Ecto neural progenitor cell (in vitro differentiated cells): ENCODE measurements at regions not wholly inside any gene's neighbourhood (a gene's known extent, or its start where the extent isn't known, plus 50 kb on each side); places are given as distances from the start of the nearest gene placed in this dataset.
"Not testable (repeated sequence)": the region's sequence is repeated elsewhere in the genome, so short reads cannot be mapped to it uniquely, and the experiment has no call there.

ENCODE experiments used
- DNase-seq: peaks from one replicate; pipeline ENCODE4 v3.0.0-alpha.2; 2018; ENCODE audit warnings: low spot score

DNA sequence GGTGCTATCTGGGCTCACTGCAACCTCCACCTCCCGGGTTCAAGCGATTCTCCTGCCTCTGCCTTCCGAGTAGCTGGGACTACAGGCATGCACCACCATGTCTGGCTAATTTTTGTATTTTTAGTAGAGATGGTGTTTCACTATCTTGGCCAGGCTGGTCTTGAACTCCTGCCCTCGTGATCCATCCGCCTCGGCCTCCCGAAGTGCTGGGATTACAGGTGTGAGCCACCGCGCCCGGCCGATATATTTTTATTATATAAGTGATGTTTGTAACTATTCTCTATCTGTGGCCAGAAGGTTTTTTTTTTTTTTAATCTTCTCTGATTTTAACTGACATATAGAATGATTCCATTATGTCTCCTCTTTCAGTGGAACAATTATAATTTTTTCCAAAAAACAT, 579.3 kb upstream of the CITED2 start:
- DNase-seq = not testable (repeated sequence)

GRCh38 chr6:139951172-139951571, 576.7 kb upstream of the CITED2 start:
- no peak for DNase-seq

DNA sequence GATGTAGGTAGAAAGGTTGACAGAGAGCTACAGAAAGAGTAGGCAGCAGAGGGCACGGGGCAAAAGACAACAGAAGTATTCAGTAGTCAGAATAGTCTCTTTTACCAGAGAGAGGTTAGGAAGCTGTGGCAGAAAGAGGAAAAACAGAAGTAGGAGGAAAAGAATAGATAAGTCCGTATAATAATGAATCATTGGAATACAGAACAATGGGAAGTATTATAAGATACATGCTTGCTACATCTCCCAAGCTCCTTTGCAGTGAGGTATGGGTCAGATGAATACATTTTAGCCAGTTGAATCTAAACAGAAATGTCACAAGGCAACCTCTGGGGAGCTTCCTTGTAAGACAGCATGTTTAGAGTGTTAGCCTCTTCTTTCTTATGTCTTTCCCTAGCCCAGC, 570.5 kb upstream of the CITED2 start:
- no peak for DNase-seq

DNA sequence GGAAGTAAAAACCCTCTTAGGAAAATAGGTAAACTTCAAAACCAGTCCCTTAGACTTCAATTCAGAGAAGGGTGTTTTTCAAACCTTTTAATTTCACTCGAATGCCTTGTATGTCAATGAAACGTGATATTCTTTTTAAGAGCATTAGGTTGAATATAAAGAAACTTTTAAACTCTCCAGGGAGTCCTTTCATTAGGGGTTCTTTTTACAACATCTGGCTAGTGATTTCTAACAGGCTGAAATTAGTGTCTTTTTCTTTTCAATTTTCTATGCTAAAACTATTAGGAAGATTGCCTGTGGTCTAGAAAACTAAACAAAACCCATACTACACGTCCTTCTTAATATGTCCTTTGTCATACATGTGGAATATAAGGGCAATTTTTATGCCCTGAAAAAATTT, 569.7 kb upstream of the CITED2 start:
- no peak for DNase-seq

GRCh38 chr6:139943391-139943790, 568.9 kb upstream of the CITED2 start:
- DNase-seq = no peak

DNA sequence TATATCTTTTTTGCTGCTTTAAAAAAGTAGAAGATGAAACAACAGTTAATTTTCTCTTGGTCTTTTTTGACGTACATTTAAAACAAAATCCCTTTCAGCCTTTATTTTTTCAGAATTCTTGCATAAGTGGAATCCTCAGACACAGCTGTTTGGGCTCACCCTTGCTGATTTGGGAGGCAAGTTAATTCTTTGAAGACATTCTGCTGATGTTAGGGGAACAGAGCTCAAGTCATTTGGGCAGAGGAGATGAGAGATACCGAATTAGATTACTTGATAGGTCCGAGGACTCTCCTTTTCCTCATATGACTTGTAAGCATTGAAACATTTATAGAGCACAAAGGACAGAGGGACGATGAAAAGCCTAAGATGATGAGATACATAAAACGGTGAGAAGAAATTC, 567.9 kb upstream of the CITED2 start:
- DNase-seq = no peak

DNA sequence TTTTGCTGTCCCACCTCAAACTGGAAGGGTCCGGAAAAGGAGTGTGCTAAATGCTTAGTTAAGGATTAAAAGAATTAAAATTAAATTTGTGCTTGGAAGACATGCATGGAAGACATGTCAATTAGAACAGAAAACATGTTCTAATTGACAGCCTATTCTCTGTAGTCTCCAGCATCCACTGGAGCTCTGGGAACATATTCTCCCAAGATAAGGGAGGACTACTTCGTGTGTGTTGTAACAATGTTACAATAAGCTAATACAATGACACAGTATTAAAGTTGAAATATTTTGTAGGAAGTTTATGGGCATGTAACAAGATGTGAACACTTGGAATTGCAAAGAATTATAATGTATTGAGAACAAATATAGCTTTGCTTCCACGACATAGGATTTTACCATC, 567.4 kb upstream of the CITED2 start:
- DNase-seq = no peak

DNA sequence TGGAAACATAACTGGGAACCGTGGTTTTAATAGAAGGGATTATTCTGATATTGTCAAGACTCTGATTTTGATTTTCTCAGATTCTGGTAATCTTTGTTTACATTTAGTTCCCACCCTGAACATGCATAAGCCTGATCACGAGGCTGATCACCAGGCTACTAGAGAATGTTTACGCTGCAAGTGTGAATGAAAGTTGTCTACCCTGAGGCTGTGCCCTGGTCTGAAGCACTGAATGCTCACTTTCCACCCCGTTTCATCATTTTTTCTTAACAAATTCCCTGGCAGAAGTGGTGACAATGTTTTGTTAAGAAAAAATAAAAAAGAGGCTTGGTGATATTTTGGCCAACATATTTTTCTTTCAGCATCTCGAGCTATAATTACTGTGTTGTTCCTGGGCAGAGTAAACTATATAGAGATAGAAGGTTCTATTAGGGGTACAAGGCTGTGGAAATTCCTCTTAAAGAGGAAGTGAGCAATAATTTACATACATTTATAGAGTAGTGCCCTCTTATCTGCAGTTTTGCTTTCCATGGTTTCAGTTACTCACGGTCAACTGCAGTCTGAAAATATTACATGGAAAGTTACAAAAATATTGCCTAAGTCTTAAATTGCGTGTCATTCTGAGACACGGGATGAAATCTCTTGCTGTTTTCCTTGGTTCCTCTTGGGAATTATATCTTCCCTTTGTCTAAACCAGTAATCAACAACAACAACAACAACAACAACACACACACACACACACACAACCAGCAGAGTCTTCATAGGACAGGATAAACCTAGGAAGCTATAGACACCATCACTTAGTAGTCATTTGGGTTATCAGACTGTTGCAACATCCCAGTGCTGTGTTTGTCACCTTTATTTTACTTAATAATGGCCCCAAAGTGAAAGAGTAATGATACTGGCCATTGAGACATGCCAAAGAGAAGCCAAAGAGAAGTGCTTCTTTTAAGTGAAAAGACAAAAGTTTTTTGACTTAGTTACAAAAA, 566.6 kb upstream of the CITED2 start:
- DNase-seq = no peak

- DNase-seq = no peak
These were observed 564.9 kb upstream of the CITED2 start for GRCh38 chr6:139939189-139939979.

GRCh38 chr6:139932671-139933070, 558.2 kb upstream of the CITED2 start:
- DNase-seq = no peak

DNA sequence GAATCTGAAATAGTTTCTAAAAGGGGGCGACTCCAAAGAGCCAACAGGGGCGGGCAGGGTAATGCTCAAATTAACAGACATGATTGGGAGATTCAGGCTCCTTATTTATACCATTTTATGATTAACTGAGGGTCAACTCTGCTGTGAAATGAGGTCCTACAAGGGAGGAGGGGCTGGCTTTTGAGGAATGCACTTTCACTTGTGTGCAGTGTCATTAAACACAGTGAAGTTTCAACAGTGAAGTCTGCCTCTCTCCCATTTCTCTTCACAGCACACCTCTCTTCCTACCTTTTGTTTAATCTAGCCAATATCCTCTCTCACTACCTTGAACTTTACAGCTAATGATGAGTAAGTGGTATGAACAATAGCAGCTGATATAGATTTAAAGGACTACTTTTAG, 557.3 kb upstream of the CITED2 start:
- DNase-seq = no peak

DNA sequence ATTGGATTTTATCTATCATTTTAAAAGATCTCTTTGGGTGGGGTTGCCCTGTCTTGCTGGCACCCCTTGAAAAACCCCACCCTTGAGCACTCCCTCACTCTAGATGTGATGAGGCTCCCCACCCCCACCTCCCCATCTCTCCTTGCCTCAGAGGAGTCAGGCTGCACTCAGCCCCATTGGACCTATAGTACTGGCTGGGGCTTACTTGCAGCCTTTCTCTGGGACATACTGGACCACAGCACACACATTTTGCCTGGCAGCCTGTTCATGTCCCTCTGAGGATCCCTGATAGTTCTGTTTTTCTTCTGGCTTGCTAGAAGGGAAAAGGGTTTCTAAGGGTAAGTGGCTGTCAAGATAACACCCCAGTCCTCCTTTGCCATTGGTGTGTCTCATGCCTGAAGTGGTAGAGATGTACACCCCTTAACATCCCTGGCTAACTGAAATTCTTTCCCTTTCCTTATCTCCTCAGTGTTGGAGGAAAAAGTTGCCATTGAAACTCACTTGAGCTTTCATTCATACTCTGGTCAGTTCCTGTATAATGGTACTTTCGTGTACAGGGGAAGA, 553.4 kb upstream of the CITED2 start:
- no peak for DNase-seq

DNA sequence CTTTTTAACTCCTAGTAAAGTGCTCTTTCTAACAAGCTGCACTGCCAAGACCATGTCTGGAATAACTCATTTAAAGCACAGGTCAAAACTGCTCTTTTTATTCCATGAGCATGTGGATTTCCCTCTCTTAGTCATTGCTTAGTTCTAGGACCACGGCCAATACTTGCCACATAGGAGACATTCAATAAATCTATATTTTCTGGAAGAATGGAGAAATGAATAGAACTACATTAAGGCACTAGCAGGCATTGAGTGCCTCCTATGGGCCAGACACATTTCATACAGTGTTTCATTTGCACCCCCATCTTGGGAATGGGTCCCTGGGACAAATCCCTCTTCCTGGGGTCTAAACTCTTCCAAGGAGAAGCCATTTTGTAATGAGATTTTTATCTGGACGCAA, 552.8 kb upstream of the CITED2 start:
- no peak for DNase-seq

DNA sequence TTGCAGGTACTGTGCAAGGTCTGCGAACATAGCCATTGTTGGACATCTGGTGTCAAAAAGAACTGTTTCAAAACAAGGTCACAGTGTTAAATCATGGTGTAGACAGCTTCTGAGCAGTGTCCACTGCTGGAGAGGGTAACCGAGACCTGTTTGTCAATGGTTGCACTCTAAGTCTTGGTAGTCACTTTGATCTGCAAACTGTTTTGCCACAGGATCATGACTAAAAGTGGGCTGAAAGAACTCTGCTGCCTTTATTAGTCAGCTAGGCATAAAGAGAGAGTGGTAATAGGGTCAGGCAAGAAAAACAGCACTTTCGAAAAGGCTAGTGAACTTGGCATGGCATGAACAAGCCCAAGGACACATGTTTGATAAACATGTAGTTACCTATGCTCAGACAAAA, 552.3 kb upstream of the CITED2 start:
- DNase-seq = no peak

DNA sequence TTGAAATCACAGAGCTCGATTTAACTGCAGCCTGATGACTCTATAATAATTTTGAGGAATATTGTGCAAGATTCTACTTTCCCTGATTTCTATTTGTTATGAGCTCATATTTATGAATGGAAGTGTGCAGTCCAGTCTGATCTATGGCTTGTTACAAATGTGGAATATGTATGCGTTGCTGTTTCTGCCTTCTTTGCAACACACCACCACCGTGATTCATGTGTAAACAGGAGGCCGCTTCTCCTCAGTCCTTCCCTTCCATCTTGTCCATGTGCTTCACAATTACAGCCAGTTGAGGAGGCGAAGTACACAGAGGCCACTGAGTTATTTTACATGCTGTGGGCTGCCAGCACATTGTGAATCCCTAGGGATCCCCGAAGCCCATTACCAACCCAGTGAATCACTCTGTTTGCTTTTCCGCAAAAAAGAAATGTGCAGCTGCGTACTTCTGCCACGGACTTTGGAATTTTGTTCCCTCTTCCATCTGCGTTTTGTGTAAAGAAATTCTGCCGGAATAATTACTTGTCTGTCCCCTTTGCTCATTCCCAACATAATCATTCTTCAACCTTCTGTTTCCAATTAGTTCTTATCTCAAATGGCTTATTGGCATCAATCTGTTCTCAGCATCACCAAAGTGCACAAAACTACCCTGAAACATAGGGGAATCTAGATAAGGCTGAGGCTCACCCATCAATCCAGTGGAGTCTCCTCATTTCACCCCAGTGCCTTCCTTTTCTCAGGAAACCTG, 551.6 kb upstream of the CITED2 start:
- no peak for DNase-seq

DNA sequence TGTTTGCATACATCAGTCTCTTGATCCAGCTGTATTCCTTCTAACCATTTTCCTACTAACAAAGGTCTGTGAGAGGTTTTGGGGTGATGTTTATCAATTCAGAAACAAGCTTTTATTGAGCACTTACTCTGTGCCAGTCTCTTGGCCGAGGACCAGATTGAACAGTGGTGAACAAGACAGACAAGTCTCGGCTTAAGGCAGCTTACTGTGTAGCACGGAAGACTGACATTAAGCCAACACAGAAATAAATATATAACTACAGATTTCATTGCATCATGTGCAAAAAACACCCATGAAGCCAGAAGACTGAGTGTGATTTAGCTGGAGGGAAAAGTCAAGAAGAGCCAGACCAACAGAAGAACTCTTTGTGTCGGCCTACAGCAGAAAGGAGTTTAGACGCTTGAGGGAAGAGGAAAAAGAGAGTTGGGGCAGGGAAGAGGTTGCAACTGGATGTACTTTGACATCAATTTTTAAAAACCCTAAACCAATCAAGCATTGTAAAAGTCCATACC, 549.6 kb upstream of the CITED2 start:
- DNase-seq = no peak

GRCh38 chr6:139922236-139922635, 547.8 kb upstream of the CITED2 start:
- DNase-seq = no peak

- no peak for DNase-seq
These were observed 546.3 kb upstream of the CITED2 start for GRCh38 chr6:139920776-139921100.

- DNase-seq = no peak
These were observed 545.8 kb upstream of the CITED2 start for GRCh38 chr6:139920027-139920775.

DNA sequence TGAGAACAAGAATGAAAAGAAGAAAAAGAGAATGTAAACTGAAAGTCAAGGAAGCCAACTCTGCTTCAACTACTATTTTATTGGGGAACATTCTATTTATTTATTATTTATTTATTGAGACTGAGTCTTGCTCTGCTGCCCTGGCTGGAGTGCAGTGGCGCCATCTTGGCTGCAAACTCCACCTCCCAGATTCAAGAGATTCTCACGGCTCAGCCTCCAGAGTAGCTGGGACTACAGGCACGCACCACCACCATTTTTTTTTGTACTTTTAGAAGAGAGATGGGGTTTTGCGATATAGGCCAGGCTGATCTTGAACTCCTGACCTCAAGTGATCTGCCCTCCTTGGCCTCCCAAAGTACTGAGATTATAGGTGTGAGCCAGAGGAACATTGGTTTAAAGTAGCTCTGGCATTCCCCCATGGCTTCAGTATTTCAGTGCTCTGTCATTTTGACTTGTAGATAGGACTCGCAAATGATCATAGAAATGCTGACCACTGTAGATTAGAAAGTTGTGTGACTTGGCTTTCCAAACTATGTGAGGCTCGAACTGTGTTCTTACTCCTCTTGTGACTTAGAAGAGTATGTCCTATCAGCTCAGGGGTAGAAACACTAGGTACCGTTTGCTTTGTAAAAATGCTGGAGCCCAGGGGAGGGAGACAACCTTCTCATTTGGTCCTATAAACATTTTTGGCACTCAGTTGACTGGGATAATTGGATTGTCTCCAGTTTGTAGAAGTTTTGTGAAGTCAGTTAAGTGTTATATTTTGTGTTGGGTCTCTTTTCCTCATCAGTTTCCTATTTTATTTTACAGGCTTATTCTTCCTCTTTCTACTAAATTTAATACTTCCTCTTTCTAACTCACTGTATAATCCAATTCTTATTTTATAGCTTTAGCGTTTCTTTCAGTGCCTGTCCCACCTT, 544.9 kb upstream of the CITED2 start:
- no peak for DNase-seq
